ENCODE measurements at regions not wholly inside any gene's neighbourhood (a gene's known extent, or its start where the extent isn't known, plus 50 kb on each side); places are given as distances from the start of the nearest gene placed in this dataset.

DNA sequence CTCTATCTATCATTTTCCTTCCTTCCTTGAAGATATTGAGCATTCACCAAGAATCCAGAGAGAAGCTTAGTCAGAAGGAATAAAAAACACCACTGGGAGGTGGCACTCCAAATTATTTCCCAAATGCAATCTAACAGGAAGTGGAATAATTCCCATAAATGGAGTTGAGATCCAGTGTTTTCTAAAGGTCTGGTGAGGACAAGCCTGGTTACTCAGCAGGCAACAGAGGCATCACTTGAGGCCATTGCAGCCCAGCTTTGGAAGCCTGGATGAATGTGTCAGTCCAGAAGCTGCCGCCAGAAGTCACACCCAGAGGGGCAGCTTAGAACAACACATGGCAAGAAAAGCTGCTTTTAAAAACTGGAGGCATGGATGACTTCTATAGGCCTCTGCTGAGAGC is 288.9 kb upstream of the KLF6 start:
- TF ChIP-seq CTCF (IDR thresholded peaks at IDR 0.05; ENCODE audit: insufficient read depth, low read depth, low read length, missing control alignments) = no peak
- peak; percentile 94 for DNase-seq (ENCODE audit: low read depth)
- no peak overlapping the region for H3K4me3 ChIP-seq (ENCODE audit: low read length)

DNA sequence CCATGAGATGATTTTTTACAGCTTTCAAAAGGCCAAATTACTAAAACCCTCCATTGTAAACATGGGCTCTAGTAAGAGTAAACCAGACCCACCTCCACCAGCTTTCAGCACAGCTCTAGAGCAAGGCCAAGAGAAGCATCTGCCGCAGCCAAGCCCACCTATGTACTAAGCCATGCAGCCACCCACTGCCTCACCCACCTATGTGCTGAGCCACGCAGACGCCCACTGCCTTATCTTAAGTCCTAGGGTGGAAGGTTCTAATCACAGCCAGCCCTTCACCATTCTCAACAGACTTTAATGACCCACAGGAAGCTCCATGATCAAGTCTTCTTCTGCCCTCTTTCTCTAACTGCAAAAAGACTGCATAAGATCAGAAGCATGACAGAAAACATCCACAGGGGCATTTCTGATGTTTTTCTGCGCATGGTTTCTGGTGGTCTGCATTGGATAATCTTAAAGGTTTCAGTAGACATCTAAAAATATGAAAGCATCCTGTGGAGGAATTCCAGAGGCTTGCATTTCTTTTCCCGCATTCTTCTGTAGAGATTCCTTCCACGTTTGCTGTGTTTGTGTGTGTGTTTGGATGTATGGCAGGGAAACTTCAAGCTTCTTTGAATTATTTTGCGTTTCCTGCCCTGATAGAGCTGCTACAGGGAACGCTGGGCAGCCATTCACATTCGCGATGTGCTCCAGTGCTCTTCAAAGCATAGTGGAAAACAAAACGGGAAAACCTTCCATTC is 286.1 kb upstream of the KLF6 start:
- no peak for TF ChIP-seq CTCF (IDR thresholded peaks at IDR 0.05; ENCODE audit: insufficient read depth, low read depth, low read length, missing control alignments)
- no peak overlapping the region for H3K4me3 ChIP-seq (ENCODE audit: low read length)
- no peak for DNase-seq (ENCODE audit: low read depth)

- H3K4me3 ChIP-seq (ENCODE audit: low read length) = no peak overlapping the region
- TF ChIP-seq CTCF (IDR thresholded peaks at IDR 0.05; ENCODE audit: insufficient read depth, low read depth, low read length, missing control alignments) = no peak
- no peak for DNase-seq (ENCODE audit: low read depth)
These were observed 285.2 kb upstream of the KLF6 start for GRCh38 chr10:4070184-4070583.

DNA sequence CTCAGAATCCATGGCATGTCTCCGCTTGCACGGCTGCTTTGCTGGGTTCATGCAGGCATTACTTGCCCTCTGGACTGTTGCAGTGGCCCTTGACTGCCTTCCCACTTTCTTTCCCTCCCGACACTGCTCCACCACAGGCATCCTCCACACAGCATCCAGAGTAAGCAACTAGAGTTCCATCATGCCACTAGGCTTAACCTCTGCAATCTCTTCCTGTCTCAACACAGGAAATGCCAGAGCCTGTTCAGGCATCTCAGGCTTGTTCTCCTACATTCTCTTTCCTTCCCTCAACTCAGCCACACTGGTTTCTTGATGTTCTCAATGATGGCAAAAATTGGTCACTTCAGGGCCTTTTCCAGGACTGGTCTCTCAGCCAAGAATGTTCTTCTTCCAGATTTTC is 284.5 kb upstream of the KLF6 start:
- H3K4me3 ChIP-seq (ENCODE audit: low read length) = no peak overlapping the region
- TF ChIP-seq CTCF (IDR thresholded peaks at IDR 0.05; ENCODE audit: insufficient read depth, low read depth, low read length, missing control alignments) = no peak
- DNase-seq (ENCODE audit: low read depth) = peak; percentile 89

DNA sequence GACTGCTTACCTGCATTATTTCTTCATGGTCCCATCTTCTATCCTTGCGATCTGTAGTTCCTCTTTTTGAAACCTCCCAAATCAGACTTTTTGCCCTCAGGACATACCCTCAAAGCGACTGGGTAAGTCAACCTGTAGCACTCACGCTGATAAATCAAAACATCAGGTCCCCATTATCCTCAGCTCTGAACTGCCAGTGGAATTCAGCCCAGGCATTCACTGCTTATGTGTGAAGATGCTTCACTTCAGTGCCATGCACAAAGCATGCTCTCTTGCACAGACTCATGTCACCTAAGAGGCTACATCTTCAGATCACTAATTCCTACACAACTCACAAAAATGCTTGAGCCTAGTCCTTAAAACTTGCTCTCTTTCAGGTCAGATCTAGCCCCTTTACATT is 283.6 kb upstream of the KLF6 start:
- no peak overlapping the region for H3K4me3 ChIP-seq (ENCODE audit: low read length)
- no peak for DNase-seq (ENCODE audit: low read depth)
- TF ChIP-seq CTCF (IDR thresholded peaks at IDR 0.05; ENCODE audit: insufficient read depth, low read depth, low read length, missing control alignments) = no peak

DNA sequence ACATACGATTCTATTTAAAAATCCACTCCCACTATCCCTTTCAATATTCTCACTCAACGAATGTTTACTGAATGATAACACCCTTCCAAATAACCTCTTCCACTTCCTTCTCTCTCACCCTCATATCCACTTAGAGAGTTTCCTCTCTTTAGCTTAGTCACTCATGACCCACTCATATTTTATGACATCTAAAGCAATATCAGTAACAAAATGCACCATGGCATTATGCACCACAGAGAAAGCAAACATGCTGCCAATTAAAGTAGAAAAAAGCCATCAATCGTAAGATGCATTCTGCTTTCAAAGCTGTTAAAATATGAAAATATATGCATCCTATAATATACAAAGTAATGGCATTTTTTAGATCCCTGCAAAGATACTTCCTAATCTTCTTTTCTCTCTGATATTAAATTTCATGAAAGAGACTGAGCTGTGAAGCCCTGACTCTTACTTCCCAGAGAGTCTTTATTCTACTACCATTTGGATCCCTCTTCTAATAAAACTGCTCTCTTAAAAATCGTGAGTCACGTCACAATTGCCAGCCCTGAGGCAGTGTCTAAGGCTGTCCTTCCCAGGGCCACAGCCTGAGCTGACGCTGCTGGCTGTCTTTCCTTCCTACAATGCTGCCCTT is 283.0 kb upstream of the KLF6 start:
- DNase-seq (ENCODE audit: low read depth) = peak; percentile 46
- H3K4me3 ChIP-seq (ENCODE audit: low read length) = no peak overlapping the region
- TF ChIP-seq CTCF (IDR thresholded peaks at IDR 0.05; ENCODE audit: insufficient read depth, low read depth, low read length, missing control alignments) = no peak

DNA sequence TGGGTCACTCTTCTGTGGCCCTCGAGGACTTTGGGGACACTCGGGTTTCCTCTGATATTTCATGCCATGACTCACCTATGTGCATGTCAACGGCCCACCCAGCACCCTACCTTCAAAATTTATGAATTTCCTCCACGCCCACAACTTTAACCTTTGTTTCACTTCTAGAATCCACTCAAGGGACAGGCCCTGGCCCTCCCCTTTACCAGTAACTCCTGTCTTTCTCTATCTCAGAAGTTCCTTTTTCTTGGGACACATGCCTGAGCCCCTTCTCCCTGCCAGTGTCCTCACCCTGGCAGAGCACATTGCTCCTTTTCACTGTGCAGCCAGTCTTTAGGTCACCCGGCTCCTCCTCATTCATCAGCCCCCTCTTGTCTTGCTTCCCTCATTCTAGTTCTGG is 282.5 kb upstream of the KLF6 start:
- DNase-seq (ENCODE audit: low read depth) = no peak
- no peak for TF ChIP-seq CTCF (IDR thresholded peaks at IDR 0.05; ENCODE audit: insufficient read depth, low read depth, low read length, missing control alignments)
- no peak overlapping the region for H3K4me3 ChIP-seq (ENCODE audit: low read length)
